Keratinocyte (primary cell): ENCODE measurements at regions not wholly inside any gene's neighbourhood (a gene's known extent, or its start where the extent isn't known, plus 50 kb on each side); places are given as distances from the start of the nearest gene placed in this dataset.

Source experiments
- CTCF ChIP-seq, 3 experiments: IDR thresholded peaks in 1 of 3; conservative IDR thresholded peaks in 1 of 3; optimal IDR thresholded peaks in 1 of 3; 2 replicates in 2 of 3; 3 replicates in 1 of 3; pipeline versions ENCODE3 to v1.5.1; 2011; ENCODE audit warnings: low read length in 3 of 3, mild to moderate bottlenecking in 3 of 3, moderate library complexity in 2 of 3, control low read depth in 1 of 3, inconsistent platforms in 1 of 3; ENCODE audit not compliant: insufficient read depth in 2 of 3; ENCODE audit errors: extremely low read depth in 1 of 3
- EZH2 ChIP-seq: IDR thresholded peaks from one replicate; pipeline ENCODE4 v1.6.1; 2012; ENCODE audit warnings: inconsistent platforms, mild to moderate bottlenecking, low read length, moderate library complexity

DNA sequence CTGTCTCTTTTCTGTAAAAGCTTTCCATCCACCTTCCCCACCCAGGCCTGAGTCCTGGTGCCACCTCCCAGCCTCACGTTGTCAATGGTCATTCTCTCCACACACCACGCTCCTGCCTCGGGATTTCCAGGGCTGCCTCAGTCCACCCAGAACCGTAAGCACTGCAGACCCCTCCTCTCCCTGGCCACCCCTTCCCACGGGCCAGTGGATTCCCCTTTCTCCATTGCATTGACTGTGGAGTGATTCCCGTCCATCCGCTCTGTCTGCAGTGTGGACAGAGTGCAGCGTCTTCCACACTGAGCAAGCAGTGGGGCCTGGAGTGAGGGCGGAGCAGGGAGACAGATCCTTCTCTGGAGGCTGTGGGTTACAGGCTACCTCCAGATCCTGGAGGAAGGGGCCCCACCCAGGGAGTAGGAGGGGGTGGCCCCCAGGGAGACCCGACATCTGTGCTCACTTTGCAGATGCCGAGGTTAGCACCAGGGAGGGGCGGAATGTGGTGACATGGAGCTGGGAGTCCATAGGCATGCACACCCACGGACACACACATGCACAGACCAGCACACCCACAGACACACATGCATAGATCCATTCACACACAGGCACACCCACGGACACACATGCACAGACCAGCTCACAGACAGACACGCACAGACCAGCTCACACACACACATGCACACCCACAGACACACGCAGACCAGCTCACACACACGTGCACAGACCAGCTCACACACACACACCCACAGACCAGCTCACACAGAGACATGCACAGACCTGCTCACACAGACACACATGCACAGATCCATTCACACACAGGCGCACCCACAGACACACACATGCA, 109.6 kb upstream of the B3GAT1 start:
- TF ChIP-seq CTCF (optimal IDR thresholded peaks at IDR 0.05 in 1 of 3, IDR thresholded peaks at IDR 0.05 in 1 of 3, conservative IDR thresholded peaks at IDR 0.05 in 1 of 3; ENCODE audit: extremely low read depth in 1 of 3, insufficient read depth in 2 of 3, low read length in 3 of 3), result no peak
- TF ChIP-seq EZH2, result no peak
